ENCODE measurements at regions not wholly inside any gene's neighbourhood (a gene's known extent, or its start where the extent isn't known, plus 50 kb on each side); places are given as distances from the start of the nearest gene placed in this dataset.
"Not testable (repeated sequence)": the region's sequence is repeated elsewhere in the genome, so short reads cannot be mapped to it uniquely, and the experiment has no call there.

GRCh38 chr7:90070238-90070637, 84.0 kb upstream of the STEAP1 start:
- not testable (repeated sequence) for DNase-seq

GRCh38 chr7:90078921-90079320, 75.3 kb upstream of the STEAP1 start:
- DNase-seq = no peak

GRCh38 chr7:90081621-90082020, 72.6 kb upstream of the STEAP1 start:
- DNase-seq = no peak

DNA sequence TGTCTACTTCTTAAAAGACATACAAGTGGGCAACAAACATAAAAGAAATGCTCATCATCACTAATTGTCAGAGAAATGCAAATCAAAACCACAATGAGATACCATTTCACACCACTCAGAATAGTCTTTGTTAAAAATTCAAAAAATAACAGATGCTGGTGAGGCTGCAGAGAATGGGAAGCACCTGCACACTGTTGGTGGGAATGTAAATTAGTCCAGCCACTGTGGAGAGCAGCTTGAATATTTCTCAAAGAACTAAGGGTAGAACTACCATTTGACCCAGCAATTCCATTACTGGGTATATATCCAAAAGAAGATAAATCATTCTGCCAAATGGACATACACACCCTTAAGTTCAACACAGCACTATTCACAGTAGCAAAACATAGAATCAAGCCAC, 61.8 kb upstream of the STEAP1 start:
- DNase-seq = no peak

- DNase-seq = no peak
Measured at GRCh38 chr7:90094030-90094429, 60.2 kb upstream of the STEAP1 start.
